Neural cell (in vitro differentiated cells): ENCODE measurements at regions not wholly inside any gene's neighbourhood (a gene's known extent, or its start where the extent isn't known, plus 50 kb on each side); places are given as distances from the start of the nearest gene placed in this dataset.

Experiments used
- H2AFZ ChIP-seq: fragments of 200-600, 300-800 bp; sonication (generic), shearing (Covaris generic); 2 replicates; pipeline ENCODE4 v1.6.0; 2014; ENCODE audit warnings: low read depth, mild to moderate bottlenecking, antibody characterized with exemption, low read length, moderate library complexity
- H3F3A ChIP-seq: fragments of 200-600 bp; shearing (Covaris generic); 2 replicates; pipeline ENCODE4 v1.6.1; 2016; ENCODE audit warnings: mild to moderate bottlenecking, moderate library complexity, mixed read lengths, antibody characterized with exemption, low read length; ENCODE audit not compliant: insufficient read depth, poor library complexity, severe bottlenecking
- H3K27ac ChIP-seq: fragments of 200-600, 300-800 bp; sonication (generic), shearing (Covaris generic); 2 replicates; pipeline ENCODE4 v1.5.1; 2014; ENCODE audit warnings: mild to moderate bottlenecking, low read length, moderate library complexity
- H3K27me3 ChIP-seq: fragments of 300-800, 200-600 bp; sonication (generic), shearing (Covaris generic); 2 replicates; pipeline ENCODE4 v1.6.0; 2014; ENCODE audit warnings: mild to moderate bottlenecking, low read depth, low read length, moderate library complexity; ENCODE audit not compliant: insufficient read depth
- H3K36me3 ChIP-seq: fragments of 300-800, 200-600 bp; sonication (generic), shearing (Covaris generic); 2 replicates; pipeline ENCODE4 v1.5.1; 2014; ENCODE audit warnings: mild to moderate bottlenecking, antibody characterized with exemption, low read length, moderate library complexity; ENCODE audit not compliant: insufficient read depth
- H3K4me2 ChIP-seq: fragments of 300-800, 200-600 bp; sonication (generic), shearing (Covaris generic); 2 replicates; pipeline ENCODE4 v1.6.0; 2014; ENCODE audit warnings: mild to moderate bottlenecking, low read length
- H3K4me3 ChIP-seq: fragments of 300-800, 200-600 bp; sonication (generic), shearing (Covaris generic); 2 replicates; pipeline ENCODE4 v1.5.1; 2014; ENCODE audit warnings: mild to moderate bottlenecking, low read length, moderate library complexity
- H3K79me2 ChIP-seq: fragments of 200-600 bp; shearing (Covaris generic); replicated peaks from 2 replicates; pipeline ENCODE4 v1.6.0; 2014; ENCODE audit warnings: mild to moderate bottlenecking, low read length, moderate library complexity; ENCODE audit not compliant: insufficient read depth
- H3K9ac ChIP-seq: fragments of 300-800, 200-600 bp; sonication (generic), shearing (Covaris generic); 2 replicates; pipeline ENCODE4 v1.6.1; 2016; ENCODE audit warnings: mild to moderate bottlenecking, low read length, mixed read lengths
- H3K9me2 ChIP-seq: fragments of 200-600 bp; shearing (Covaris generic); 2 replicates; pipeline ENCODE4 v1.6.1; 2016; ENCODE audit warnings: mild to moderate bottlenecking, low read length, mixed read lengths; ENCODE audit not compliant: insufficient read depth
- H3K9me3 ChIP-seq: fragments of 200-600, 300-800 bp; sonication (generic), shearing (Covaris generic); 2 replicates; pipeline ENCODE4 v1.6.1; 2016; ENCODE audit warnings: mild to moderate bottlenecking, mixed run types, low read length, moderate library complexity, mixed read lengths
- H4K20me1 ChIP-seq: fragments of 200-600 bp; shearing (Covaris generic); 2 replicates; pipeline ENCODE4 v1.6.1; 2016; ENCODE audit warnings: mild to moderate bottlenecking, mixed run types; ENCODE audit not compliant: insufficient read depth
- EP300 ChIP-seq: fragments of 450-650 bp; conservative IDR thresholded peaks from 2 replicates; pipeline ENCODE4 v1.6.1; 2014; ENCODE audit warnings: antibody characterized with exemption, mild to moderate bottlenecking, moderate library complexity; ENCODE audit not compliant: poor library complexity, severe bottlenecking
- EZH2 ChIP-seq: fragments of 200-600, 300-800 bp; shearing (Covaris generic), sonication (generic); IDR thresholded peaks from 2 replicates; pipeline ENCODE4 v1.6.1; 2014; ENCODE audit warnings: antibody characterized with exemption, low read length, borderline replicate concordance, mild to moderate bottlenecking; ENCODE audit not compliant: insufficient read depth, poor library complexity, severe bottlenecking
- MXI1 ChIP-seq: fragments of 450-650 bp; conservative IDR thresholded peaks from 2 replicates; pipeline ENCODE4 v1.6.1; 2014; ENCODE audit warnings: antibody characterized with exemption, mild to moderate bottlenecking; ENCODE audit not compliant: poor library complexity, severe bottlenecking
- POLR2AphosphoS5 ChIP-seq: IDR thresholded peaks from 2 replicates; pipeline ENCODE4 v1.6.1; 2012
- RAD21 ChIP-seq: fragments of 450-650 bp; conservative IDR thresholded peaks from 2 replicates; pipeline ENCODE4 v1.6.1; 2014; ENCODE audit warnings: antibody characterized with exemption, mild to moderate bottlenecking, moderate library complexity
- SMC3 ChIP-seq: fragments of 450-650 bp; conservative IDR thresholded peaks from 2 replicates; pipeline ENCODE4 v1.6.1; 2014; ENCODE audit warnings: antibody characterized with exemption, mild to moderate bottlenecking, moderate library complexity; ENCODE audit not compliant: poor library complexity
- TAF1 ChIP-seq: IDR thresholded peaks from 2 replicates; pipeline ENCODE4 v1.6.1; 2012; ENCODE audit warnings: low read depth
- TF ChIP-seq, protein P1 (sequence below): fragments of 450-650 bp; IDR thresholded peaks from 2 replicates; pipeline ENCODE4 v1.5.1; 2014; ENCODE audit warnings: antibody characterized with exemption, mild to moderate bottlenecking, moderate library complexity; ENCODE audit not compliant: poor library complexity, severe bottlenecking
- TF ChIP-seq, protein P2 (sequence below): IDR thresholded peaks from 2 replicates; pipeline ENCODE4 v1.6.1; 2012; ENCODE audit warnings: borderline replicate concordance

DNA sequence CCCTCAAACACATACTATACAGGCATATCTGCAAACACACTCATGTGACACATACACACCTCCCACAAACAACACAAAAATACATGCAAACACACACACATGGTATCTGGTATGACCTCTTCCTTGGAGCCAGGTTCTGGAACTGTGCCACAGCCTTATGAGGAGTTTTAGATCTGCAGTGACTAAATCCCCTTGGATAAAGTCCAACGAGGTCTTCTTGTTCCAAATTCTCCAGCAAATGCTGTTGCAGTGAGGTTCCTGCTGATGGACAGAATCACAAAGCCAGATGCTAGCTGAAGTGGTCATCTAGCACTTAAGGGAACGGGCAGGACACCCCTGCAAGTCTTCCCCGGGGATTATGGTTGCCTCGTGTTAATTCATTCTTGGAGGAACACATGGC lies 54.5 kb upstream of the DAPL1 start:
- Histone ChIP-seq H3K4me2 (no peak overlapping the region), H3K27ac (no peak overlapping the region), H3K27me3 (no peaks in the 10 kb centered on the region), H4K20me1 (no peaks in the 10 kb centered on the region), H3K36me3 (no peaks in the 10 kb centered on the region), H2AFZ (no peak overlapping the region), H3K9me2 (no peaks in the 10 kb centered on the region), H3K9ac (no peak overlapping the region), H3K9me3 (no peaks in the 10 kb centered on the region), H3K4me3 (no peak overlapping the region), H3F3A (no peaks in the 10 kb centered on the region), H3K79me2 (no peaks in the 10 kb centered on the region)
- TF ChIP-seq EZH2: no peak
- TF ChIP-seq TAF1: no peak

DNA sequence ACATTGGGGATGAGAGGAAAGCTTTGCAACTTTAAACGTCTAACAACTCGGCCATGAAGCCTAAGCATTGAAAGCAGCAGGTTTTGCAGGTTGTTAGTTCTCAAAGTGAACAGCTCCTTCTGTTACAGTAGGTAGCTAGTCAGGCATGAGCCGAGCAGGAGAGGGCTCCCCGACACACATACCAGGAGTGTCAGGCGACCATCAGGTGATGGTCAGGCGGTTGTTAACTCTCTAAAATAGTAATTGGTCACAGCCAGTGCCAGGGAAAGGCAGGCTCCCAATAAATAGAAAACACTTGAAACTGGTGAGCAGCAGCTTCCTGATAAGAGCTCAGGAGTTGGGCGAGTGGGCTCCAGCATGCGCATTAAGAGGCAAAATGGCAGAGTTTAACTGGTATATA lies 53.5 kb upstream of the DAPL1 start:
- H3K9me3 ChIP-seq: no peaks in the 10 kb centered on the region
- TF ChIP-seq TAF1 (no peak), EP300 (no peak), POLR2AphosphoS5 (no peak), SMC3 (no peak), RAD21 (no peak), EZH2 (no peak), MXI1 (no peak)
- TF ChIP-seq, protein P1, sequence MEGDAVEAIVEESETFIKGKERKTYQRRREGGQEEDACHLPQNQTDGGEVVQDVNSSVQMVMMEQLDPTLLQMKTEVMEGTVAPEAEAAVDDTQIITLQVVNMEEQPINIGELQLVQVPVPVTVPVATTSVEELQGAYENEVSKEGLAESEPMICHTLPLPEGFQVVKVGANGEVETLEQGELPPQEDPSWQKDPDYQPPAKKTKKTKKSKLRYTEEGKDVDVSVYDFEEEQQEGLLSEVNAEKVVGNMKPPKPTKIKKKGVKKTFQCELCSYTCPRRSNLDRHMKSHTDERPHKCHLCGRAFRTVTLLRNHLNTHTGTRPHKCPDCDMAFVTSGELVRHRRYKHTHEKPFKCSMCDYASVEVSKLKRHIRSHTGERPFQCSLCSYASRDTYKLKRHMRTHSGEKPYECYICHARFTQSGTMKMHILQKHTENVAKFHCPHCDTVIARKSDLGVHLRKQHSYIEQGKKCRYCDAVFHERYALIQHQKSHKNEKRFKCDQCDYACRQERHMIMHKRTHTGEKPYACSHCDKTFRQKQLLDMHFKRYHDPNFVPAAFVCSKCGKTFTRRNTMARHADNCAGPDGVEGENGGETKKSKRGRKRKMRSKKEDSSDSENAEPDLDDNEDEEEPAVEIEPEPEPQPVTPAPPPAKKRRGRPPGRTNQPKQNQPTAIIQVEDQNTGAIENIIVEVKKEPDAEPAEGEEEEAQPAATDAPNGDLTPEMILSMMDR: no peak
- TF ChIP-seq, protein P2, sequence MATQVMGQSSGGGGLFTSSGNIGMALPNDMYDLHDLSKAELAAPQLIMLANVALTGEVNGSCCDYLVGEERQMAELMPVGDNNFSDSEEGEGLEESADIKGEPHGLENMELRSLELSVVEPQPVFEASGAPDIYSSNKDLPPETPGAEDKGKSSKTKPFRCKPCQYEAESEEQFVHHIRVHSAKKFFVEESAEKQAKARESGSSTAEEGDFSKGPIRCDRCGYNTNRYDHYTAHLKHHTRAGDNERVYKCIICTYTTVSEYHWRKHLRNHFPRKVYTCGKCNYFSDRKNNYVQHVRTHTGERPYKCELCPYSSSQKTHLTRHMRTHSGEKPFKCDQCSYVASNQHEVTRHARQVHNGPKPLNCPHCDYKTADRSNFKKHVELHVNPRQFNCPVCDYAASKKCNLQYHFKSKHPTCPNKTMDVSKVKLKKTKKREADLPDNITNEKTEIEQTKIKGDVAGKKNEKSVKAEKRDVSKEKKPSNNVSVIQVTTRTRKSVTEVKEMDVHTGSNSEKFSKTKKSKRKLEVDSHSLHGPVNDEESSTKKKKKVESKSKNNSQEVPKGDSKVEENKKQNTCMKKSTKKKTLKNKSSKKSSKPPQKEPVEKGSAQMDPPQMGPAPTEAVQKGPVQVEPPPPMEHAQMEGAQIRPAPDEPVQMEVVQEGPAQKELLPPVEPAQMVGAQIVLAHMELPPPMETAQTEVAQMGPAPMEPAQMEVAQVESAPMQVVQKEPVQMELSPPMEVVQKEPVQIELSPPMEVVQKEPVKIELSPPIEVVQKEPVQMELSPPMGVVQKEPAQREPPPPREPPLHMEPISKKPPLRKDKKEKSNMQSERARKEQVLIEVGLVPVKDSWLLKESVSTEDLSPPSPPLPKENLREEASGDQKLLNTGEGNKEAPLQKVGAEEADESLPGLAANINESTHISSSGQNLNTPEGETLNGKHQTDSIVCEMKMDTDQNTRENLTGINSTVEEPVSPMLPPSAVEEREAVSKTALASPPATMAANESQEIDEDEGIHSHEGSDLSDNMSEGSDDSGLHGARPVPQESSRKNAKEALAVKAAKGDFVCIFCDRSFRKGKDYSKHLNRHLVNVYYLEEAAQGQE: no peak

DNA sequence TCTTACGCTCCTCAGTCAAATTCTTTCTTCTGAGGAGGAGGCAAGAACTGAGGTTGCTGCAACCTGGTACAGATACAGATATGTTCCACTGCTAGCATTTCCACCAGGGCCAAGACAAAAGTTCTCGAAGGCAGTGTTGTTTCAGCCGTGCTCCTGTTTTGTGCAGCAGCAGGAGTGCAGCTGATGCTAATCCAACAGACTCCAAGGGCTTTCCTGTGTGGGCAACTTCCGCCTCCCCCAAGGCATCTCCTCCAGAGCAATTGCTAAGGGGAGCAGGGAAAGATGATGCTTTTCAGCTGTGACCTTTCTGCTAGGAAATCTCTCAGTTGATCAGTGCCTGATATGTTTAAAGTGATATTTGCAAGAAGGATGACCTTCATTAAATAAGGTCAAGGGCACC lies 52.6 kb upstream of the DAPL1 start:
- Histone ChIP-seq H3K27ac (no peak overlapping the region), H3K9me3 (no peaks in the 10 kb centered on the region), H3F3A (no peaks in the 10 kb centered on the region), H3K79me2 (no peaks in the 10 kb centered on the region), H3K9ac (no peak overlapping the region), H2AFZ (no peak overlapping the region), H3K4me2 (no peak overlapping the region), H3K36me3 (no peaks in the 10 kb centered on the region), H3K9me2 (no peaks in the 10 kb centered on the region), H4K20me1 (no peaks in the 10 kb centered on the region), H3K4me3 (no peak overlapping the region), H3K27me3 (no peaks in the 10 kb centered on the region)
- TF ChIP-seq, protein P2: no peak
- TF ChIP-seq RAD21: no peak

More for the DNA sequence above, 53.5 kb upstream of the DAPL1 start:
- no peak overlapping the region for H3K4me2 ChIP-seq
- H3K36me3 ChIP-seq: no peaks in the 10 kb centered on the region
- H3K9me2 ChIP-seq: no peaks in the 10 kb centered on the region
- no peaks in the 10 kb centered on the region for H4K20me1 ChIP-seq
- no peak overlapping the region for H2AFZ ChIP-seq
- H3K27me3 ChIP-seq: no peaks in the 10 kb centered on the region
- no peak overlapping the region for H3K9ac ChIP-seq
- H3K27ac ChIP-seq: no peak overlapping the region
- H3K4me3 ChIP-seq: no peak overlapping the region
- no peaks in the 10 kb centered on the region for H3F3A ChIP-seq
- no peaks in the 10 kb centered on the region for H3K79me2 ChIP-seq
